T1000 (cell line): ENCODE measurements at regions not wholly inside any gene's neighbourhood (a gene's known extent, or its start where the extent isn't known, plus 50 kb on each side); places are given as distances from the start of the nearest gene placed in this dataset.
"Not testable (repeated sequence)": the region's sequence is repeated elsewhere in the genome, so short reads cannot be mapped to it uniquely, and the experiment has no call there.

Source experiments
- DNase-seq: peaks from one replicate; lab custom pipeline; 2025; ENCODE audit warnings: mixed read lengths; lab: John Stamatoyannopoulos, UW

DNA sequence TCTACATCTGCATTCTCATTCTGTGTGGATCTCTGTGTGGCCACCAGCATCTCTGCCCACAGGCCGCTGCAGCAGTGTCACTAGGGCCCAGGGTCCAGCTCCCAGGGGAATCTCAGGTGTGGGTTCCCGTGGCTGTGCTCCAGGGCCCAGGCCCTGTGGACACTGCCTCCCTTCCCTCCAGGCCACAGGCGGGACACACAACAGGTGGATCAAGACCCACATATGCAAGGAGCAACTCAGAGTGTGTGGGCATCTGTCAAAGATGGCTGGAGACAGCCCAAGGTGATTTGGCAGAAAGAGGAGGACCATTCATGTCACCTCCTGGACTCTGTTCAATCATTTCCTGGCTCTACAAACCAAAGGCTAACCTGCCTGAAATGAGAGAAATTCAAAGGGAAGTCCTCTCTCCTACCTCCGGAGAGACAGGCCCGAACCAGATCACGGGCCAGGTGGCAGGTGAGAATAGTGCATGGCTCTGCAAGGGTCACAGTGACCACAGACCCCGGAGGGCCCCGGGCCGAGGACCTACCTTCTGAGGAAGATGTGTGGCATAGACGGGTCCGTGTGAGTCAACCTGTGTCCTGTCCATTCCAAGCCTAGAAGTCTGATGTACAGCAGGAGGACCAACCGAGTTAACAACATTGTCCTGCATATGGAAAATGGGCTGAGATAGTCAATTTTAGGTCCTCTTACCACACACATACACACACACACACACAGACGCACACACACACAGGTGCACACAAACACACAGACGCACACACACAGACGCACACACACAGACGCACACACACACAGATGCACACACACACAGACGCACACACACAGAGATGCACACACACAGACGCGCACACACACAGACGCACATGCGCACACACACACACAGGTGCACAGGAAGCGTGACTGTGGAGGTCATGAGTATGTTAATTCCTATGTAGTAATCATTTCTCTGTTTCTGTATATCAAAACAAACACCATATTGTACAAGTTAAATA is 1068.5 kb downstream of the BRD1 start:
- DNase-seq: no peak

DNA sequence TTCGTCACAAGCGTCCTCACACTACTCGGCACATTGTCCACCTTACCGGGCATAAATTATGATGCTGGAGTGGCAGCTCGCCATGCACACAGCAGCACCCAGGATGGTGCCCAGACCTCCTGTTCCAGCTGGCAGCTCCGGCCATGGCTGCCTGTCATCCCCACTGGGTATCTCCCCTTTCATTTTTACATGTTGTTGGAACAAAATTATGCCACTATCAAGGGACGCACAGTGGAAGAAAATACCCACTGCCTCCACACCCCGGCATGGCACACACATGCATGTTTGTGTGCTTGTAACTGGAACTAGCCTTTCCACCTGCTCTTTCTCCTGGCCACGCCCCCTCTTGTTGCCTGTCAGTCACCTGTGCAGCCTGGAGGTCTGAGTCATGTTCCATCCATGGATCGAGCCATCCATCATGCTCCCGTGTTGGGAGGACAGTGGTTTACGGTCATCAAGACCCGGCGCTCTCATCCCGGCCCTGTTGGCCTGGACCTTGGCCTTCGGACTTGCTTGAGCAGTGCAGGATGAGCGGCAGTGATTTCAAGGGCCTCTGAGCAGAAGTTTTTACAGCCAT is 1069.6 kb downstream of the BRD1 start:
- no peak for DNase-seq

DNA sequence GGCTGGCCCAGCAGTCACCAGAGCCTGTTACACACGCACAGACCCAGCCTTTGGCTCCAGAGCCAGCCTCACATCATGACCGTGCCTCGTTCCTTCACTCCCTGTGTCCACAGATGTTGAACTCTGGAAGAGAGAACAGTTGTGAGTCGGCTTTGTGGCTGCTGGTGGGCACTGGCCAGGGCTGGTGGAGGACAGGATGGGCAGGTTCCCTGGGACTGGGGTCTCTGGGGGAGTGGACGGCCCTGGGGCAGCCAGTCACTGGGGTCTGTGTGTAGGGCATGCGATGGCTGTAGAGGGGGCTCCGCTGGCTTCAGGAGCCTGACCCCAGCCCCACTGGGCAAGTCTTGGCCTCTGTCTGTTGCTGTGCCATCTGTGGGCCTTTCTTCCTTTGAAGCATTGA is 1070.1 kb downstream of the BRD1 start:
- no peak for DNase-seq

DNA sequence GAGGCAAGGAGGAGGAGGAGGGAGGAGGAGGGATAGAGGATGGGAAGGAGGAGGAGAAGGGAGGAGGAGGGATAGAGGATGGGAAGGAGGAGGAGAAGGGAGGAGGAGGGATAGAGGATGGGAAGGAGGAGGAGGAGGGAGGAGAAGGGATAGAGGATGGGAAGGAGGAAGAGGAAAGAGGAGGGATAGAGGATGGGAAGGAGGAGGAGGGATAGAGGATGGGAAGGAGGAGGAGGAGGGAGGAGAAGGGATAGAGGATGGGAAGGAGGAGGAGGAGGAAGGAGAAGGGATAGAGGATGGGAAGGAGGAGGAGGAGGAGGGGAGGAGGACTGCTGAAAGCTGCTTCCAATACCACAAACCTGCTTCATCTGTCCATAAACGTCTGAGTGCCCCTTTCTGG is 1070.5 kb downstream of the BRD1 start:
- DNase-seq: not testable (repeated sequence)

DNA sequence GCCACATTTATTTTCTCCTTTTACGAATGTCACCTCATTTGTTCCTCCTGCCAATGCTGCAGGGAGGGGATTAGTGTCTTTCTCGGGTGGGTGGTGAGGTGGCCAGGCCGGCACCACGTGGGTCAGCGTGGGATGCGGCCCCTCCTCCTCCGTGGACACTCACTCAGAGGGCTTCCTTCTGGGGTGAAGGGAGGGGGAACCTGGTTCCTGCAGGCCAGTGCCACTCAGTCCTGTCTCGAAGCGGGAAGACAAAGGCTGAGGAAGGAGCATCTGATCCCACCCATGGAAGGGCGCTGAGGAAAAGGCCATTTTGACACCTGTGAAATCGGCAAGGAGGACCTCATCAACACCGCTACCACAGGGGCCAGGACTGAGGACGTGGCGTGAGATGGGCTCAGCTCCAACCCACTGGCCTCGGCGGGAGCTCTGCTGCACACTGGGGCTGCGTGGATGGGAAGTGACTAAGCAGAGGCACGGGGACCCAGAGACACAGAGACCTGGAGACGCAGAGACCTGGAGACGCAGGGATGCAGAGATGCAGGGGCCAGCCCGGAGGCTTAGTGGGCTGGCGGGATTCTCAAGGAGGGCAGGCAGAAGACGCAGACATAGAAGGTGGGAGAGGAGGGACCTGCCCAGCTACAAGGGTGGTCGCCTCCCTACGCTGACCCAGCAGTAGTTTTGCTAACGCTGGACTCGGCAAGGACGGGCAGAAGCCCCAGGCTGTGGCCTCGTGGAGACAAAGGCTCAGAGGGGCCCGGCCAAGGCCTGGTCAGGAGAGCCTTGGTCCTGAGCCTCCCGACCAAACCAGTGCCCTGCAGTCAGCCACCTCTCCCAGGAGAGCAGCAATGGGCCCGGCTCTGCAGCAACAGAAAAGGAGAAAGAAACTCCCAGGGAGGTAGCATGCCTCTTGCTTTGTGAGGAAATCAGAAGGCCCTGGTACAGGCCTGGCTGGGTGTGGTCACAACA is 1071.2 kb downstream of the BRD1 start:
- DNase-seq: no peak

DNA sequence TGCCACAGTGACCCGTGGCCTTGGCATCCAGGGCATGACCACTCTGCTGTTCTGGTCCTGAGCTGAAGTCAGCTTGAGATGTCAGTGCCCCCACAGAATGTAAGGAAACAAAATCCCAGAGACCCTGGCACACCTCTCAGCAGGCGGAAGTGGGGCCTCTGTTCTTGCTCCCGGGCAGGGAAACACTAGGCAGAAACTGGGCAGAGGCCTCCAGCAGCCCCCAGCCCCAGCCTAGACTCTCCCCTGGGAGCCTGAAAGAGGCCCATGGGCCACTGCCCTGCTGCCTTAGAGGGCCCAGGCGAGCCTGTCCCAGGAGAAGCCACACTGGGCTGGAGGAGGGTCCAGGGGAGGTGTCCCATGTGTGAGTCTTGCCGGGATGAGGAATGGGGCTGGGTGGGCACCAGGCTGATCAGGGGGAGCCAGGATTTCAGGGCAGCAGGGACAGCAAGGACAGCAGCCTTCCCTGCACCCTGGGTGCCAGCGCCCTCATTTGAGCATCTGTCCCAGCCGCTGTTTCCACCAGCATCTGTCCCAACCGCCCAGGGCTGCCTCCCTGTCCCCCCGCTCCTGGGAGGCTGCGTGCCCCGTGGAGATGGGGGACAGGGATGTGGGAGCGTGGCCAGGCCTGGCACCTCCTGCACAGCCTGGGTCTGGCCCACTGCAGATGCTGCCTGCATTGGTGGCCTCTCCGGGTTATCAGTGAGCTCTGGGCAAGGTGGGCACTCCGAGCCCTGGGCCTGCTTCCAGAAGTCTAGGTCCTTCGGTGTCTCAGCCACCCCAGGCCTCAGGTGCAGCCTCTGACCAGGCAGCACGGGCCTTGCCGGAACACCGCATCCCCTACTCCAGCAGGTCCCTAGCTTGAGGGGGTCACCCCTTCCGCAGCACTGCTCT is 1072.4 kb downstream of the BRD1 start:
- DNase-seq: no peak

DNA sequence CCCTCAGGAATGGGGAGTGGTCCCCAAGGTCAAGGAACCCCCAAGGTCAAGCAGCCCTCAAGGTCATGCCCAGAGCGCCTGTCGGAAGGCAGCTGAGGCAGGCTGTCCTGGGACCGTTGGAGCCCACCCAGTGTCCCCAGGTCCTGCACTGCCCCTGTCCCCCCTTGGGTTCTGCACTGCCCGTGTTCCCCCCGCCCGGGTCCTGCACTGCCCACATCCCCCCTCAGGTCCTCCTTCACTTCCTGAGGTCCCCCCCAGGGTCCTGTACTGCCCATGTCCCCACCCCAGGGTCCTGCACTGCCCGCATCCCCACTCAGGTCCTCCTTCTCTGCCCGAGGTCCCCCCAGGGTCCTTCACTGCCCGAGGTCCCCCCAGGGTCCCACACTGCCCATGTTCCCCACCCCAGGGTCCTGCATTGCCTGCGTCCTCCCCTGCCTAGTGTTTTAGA is 1073.0 kb downstream of the BRD1 start:
- DNase-seq: no peak

DNA sequence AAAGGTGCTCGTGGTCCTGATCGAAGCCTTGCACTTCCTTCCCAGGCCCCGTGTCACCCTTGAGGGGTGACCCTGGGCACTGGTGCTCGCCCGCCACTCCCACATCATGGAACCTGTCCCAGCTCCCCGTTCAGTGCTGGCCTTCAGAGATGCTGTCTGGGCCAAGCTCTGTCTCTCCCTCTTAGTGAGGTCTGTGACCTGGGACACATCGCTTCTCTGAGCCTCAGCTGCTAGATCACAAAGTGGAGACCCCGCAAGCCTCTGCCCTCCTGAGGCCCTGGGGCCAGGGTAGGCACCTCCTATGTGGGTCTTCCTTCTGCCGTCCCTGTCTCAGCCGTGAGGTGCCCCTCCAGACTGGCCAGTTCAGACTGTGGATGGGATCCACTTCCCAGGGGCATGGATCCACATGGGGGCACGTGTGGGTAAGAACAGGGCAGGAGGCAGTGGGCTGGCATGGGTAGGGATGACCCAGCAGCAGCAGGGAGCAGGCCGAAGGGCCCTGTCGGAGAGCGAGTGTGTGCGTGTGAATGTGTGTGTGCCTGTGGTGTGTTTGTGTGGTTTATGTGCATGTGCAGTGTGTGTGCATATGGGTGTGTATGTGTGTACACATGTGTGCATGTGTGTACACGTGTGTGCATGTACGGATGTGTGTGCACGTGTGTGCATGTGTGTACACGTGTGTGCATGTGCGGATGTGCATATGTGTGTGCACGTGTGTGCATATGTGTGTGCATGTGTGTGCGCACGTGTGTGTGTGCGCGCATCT is 1073.7 kb downstream of the BRD1 start:
- no peak for DNase-seq

DNA sequence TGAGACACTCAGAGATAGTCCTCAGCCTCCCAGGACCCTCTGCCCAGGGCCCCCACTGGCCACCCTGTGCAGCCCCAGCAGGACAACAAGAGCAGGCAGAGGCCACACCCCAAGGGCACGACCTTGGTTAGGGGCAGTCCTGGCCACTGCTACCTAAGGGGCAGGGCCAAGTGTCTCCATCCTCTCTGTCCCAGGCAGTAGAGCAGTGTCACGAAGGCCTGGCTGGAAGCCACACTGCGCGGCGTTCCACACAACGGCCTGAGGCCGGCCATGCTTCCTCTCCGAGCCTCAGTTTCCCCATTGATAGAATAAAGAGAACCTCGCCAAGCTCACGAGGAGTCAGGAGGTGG is 1074.3 kb downstream of the BRD1 start:
- DNase-seq: no peak

DNA sequence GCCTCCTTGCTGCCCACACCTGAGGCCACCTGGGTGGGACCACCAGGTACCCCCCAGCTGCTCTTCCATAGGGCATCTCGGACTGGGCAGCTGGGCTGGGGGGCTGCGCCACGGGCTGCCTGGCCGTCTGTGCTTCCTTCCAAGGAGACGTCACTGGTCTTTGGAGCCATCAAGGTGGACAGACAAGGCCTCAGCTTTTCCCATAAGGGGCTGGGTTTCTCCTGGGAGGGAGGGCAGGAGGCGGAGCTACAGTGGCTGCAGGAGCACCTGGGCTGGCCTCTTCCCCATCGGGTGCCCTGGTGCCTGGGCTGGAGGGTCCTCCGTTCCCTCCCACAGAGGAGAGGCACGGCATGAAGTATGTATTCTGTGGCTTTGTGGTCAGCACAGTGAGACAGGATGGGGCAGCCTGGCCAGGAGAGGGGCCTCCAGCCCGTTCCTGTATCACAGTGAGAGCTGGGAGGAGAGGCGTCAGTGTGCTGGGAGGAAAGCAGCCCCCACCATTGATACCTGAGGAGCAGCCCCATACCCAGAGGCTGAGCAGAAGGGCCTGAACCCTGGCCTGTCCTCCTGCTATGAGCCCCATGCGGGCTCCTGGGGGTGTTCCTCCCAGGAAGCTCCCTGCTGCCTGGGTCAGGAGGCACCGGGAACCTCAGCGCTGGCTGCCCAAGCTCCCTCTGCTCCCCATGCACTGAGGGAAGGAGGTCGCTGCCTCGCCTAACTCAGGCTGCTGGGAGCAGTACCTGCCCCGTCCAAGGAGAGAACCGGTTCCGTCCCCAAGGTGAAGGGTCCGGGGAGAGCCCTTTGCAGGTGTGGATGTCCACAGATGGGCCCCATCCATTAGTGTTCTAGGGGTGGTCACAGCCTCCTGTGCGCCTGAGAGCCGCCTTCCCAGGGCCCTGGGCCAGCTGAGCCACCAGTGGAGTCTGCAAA is 1075.0 kb downstream of the BRD1 start:
- DNase-seq: no peak

DNA sequence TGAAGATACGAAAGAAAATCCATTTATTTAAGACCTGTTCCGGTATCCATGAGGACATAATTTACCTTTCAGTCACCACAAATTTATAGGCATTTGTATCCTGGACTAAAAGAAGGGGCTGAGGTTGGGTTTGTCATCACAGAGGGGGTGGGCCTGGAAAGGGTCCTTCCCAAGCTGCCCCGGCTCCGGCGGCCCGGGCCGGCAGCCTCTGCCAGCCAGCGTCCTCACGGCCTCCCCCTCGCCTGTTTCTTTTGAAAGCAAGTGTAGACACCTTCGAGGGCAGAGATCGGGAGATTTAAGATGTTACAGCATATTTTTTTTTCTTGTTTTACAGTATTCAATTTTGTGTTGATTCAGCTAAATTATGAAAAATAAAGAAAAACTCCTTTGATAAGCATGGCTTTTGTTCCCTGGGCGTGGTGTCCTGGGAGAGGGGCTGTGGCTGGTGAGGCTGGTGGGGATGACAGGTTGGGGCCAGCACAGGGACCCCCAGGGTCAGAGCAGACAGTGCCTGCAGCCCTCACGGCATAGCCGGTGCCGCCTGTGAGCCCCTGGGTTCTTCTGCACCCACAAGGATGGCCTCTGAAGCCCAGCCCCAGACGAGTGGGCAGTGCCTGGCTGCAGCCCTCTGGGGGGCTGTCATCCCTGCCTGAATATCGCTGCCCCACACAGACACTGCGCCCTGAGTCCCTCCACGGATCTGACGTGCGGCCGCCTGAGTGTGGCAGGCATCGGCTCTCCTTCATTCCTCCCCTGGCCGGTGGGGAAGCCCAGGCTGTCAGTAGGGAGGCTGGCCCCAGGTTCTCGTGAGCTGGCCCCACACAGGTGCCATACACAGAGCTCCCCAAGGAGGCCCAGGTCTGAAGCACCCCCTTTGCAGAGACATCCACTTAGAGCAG is 1075.9 kb downstream of the BRD1 start:
- DNase-seq: no peak

DNA sequence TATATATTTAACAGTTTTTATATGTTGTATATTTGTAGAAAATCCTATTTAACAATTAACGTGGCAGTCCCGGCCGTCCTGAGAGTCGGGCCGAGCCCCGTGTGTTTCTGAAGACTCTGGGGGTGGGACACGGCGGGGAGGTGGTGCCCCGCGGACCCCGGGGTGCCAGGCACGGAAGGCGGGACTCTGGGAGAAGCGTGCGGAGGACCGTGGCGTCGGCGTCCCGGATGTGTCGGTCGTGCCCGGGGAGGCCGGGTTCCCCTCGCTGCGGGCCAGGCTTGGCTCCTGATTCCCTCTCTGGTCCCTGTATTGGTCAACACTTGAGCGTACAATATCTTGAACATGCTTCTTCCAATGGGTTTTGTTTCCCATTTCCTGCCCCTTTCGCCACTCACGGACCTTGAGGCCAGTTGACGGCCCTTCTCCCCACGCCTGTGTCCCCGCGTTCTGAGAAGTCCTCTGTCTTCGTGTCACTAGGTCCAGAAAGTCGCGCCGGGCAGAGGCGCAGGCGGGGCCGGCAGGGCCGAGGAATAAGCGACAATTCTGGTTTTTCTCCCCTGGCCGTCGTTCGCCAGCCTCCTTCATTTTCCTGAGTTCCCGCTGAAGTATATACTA is 1076.7 kb downstream of the BRD1 start:
- no peak for DNase-seq

DNA sequence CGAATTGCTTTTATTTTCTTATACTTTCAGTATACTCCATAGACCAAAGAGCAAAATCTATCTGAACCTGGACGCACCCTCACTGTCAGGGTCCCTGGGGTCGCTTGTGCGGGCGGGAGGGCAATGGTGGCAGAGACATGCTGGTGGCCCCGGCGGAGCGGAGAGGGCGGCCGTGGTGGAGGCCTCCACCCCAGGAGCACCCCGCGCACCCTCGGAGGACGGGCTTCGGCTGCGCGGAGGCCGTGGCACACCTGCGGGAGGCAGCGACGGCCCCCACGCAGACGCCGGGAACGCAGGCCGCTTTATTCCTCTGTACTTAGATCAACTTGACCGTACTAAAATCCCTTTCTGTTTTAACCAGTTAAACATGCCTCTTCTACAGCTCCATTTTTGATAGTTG is 1077.4 kb downstream of the BRD1 start:
- no peak for DNase-seq

DNA sequence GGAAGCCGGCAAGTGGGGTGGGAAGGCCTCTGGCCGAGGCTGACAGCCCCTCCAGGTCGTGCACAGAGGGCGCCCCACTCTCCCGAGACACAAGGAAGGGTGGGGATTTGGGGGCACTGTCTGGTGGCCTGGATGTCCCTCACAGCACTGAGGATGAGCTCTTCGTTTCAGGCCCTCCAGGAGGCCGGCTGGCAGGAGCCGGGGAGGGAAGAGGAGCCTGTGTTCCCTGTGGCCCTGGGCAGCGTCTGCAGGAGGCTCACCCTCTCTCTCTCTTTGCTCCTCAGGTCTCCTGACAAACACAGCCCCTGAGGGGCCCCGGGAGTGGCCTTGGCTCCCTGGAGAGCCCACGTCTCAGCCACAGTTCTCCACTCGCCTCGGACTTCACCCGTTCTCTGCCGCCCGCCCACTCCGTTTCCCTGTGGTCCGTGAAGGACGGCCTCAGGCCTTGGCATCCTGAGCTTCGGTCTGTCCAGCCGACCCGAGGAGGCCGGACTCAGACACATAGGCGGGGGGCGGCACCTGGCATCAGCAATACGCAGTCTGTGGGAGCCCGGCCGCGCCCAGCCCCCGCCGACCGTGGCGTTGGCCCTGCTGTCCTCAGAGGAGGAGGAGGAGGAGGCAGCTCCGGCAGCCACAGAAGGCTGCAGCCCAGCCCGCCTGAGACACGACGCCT is 1078.0 kb downstream of the BRD1 start:
- no peak for DNase-seq

DNA sequence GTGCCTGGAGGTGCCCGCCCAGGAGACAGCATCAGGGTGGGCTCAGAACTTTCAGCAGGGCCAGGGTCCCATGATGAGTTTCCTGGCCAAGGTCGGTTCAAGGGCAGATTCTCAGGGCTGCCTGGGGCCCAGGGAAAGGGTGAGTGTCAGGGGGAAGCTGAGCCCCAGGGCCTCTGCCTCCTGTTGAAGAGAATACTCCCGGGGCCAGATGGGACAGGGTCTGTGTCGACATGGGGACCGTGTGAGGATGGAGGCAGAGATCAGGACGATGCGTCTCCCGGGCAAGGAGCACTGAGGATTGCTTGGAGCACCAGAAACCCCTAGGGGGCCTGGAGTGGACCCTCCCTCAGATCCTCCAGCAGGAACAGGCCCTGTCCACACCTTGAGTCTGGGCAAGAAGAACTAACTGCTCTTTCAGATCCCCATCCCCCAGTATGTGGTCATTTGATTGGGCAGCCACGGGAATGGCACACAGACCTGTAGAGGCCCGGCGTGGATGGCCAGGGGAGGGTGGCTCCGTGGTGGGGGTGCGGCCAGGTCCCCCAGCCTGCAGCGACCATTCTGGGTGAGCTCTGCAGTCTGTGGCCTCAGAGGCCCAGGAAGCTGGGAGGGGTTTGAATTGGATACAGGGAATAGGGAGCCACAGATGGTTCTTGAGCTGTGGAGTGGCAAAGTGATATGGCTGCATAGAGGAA is 1078.7 kb downstream of the BRD1 start:
- DNase-seq: no peak

DNA sequence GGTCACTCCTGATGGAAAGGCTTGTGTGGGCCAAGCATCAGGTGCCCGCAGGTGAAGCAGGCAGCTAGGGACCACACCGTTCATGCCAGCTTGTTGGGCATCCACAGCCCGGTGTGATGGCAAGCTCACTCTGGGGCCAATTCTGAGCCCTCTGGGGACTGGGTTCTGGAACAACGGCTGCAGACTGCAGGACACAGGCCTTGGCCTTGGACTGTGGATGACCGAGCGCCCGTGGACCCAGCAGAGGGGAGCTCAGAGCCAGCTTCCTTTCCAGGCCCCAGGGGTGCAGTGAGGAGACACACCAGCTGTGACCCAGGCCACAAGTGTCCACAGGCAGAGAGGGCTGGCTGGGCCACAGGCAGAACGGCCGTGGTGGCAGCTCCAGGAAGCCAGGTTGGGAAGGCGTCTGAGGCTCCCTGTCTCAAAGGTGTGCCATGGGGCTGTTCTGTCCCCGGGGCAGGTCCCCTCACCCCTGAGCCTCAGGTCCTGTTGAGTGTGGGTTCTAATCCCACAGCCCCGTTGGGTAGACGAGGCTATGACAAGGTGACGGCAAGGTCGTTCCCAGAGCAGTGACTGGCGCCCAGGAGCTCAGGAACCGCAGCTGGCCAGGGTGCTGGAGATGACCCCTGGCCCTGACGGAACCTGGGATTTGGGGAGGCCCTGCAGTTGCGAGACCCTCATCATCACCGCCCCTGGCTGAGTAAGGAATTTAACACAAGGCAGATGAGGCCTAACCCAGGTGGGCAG is 1079.4 kb downstream of the BRD1 start:
- DNase-seq: no peak
